ENCODE measurements at regions not wholly inside any gene's neighbourhood (a gene's known extent, or its start where the extent isn't known, plus 50 kb on each side); places are given as distances from the start of the nearest gene placed in this dataset.
"Not testable (repeated sequence)": the region's sequence is repeated elsewhere in the genome, so short reads cannot be mapped to it uniquely, and the experiment has no call there.

- intact Hi-C loops (cut with DNase I): no loop called here
- DNase-seq: no peak
- H3K4me3 ChIP-seq: no peak overlapping the region
- no peaks in the 10 kb centered on the region for H3K4me1 ChIP-seq
- no peak overlapping the region for H3K27ac ChIP-seq
- H3K27me3 ChIP-seq: no peaks in the 10 kb centered on the region
- H3K36me3 ChIP-seq: no peaks in the 10 kb centered on the region
- no peak overlapping the region for H3K9ac ChIP-seq (ENCODE audit: low read depth in 2 of 2, low read length in 2 of 2)
- TF ChIP-seq CTCF (IDR thresholded peaks at IDR 0.05): no peak
- no peaks in the 10 kb centered on the region for H3K9me3 ChIP-seq
Measured at GRCh38 chr5:158590746-158591300, 508.9 kb downstream of the EBF1 start.

- no peak overlapping the region for H3K9ac ChIP-seq (ENCODE audit: low read depth in 2 of 2, low read length in 2 of 2)
- H3K27ac ChIP-seq: no peak overlapping the region
- H3K27me3 ChIP-seq: no peaks in the 10 kb centered on the region
- no peak for DNase-seq
- H3K36me3 ChIP-seq: no peaks in the 10 kb centered on the region
- no peaks in the 10 kb centered on the region for H3K9me3 ChIP-seq
- TF ChIP-seq CTCF (IDR thresholded peaks at IDR 0.05): no peak
- no peaks in the 10 kb centered on the region for H3K4me1 ChIP-seq
- H3K4me3 ChIP-seq: no peak overlapping the region
- intact Hi-C loops (cut with DNase I): no loop called here
Measured at GRCh38 chr5:158589939-158590338, 509.8 kb downstream of the EBF1 start.

GRCh38 chr5:158588617-158589016 is 511.1 kb downstream of the EBF1 start:
- no peak overlapping the region for H3K27ac ChIP-seq
- no peak overlapping the region for H3K9ac ChIP-seq (ENCODE audit: low read depth in 2 of 2, low read length in 2 of 2)
- H3K4me3 ChIP-seq: no peak overlapping the region
- H3K27me3 ChIP-seq: no peaks in the 10 kb centered on the region
- H3K36me3 ChIP-seq: no peaks in the 10 kb centered on the region
- H3K4me1 ChIP-seq: no peaks in the 10 kb centered on the region
- H3K9me3 ChIP-seq: no peaks in the 10 kb centered on the region
- TF ChIP-seq CTCF (IDR thresholded peaks at IDR 0.05): no peak
- DNase-seq: no peak
- intact Hi-C loops (cut with DNase I): no loop called here

- H3K9me3 ChIP-seq: no peaks in the 10 kb centered on the region
- no peak for DNase-seq
- no peak overlapping the region for H3K27ac ChIP-seq
- H3K9ac ChIP-seq (ENCODE audit: low read depth in 2 of 2, low read length in 2 of 2): no peak overlapping the region
- H3K27me3 ChIP-seq: no peaks in the 10 kb centered on the region
- intact Hi-C loops (cut with DNase I): no loop called here
- no peak overlapping the region for H3K4me3 ChIP-seq
- TF ChIP-seq CTCF (IDR thresholded peaks at IDR 0.05): no peak
- no peaks in the 10 kb centered on the region for H3K36me3 ChIP-seq
- no peaks in the 10 kb centered on the region for H3K4me1 ChIP-seq
Measured at GRCh38 chr5:158586054-158586453, 513.7 kb downstream of the EBF1 start.

GRCh38 chr5:158582669-158583068 is 517.0 kb downstream of the EBF1 start:
- H3K9ac ChIP-seq (ENCODE audit: low read depth in 2 of 2, low read length in 2 of 2); H3K27ac ChIP-seq; intact Hi-C loops (cut with DNase I); H3K4me3 ChIP-seq; H3K36me3 ChIP-seq; H3K27me3 ChIP-seq; H3K9me3 ChIP-seq; H3K4me1 ChIP-seq; DNase-seq: not testable (repeated sequence)

GRCh38 chr5:158573829-158574228 is 525.9 kb downstream of the EBF1 start:
- Histone ChIP-seq H3K4me1 (no peaks in the 10 kb centered on the region), H3K4me3 (no peak overlapping the region), H3K27ac (no peak overlapping the region), H3K9ac (ENCODE audit: low read depth in 2 of 2, low read length in 2 of 2) (no peak overlapping the region), H3K9me3 (no peaks in the 10 kb centered on the region), H3K27me3 (no peaks in the 10 kb centered on the region), H3K36me3 (no peaks in the 10 kb centered on the region)
- TF ChIP-seq CTCF (IDR thresholded peaks at IDR 0.05): no peak
- intact Hi-C loops (cut with DNase I): no loop called here
- no peak for DNase-seq

Data from colonic mucosa (tissue), 4 donors.